ENCODE measurements at regions not wholly inside any gene's neighbourhood (a gene's known extent, or its start where the extent isn't known, plus 50 kb on each side); places are given as distances from the start of the nearest gene placed in this dataset.

GRCh38 chr5:135269199-135269598 lies 129.8 kb downstream of the MACROH2A1 start:
- no peak for TF ChIP-seq CTCF (IDR thresholded peaks at IDR 0.05; ENCODE audit: extremely low read depth in 1 of 2, insufficient read depth in 1 of 2, low read depth in 1 of 2, low read length in 2 of 2)
- TF ChIP-seq MAX (IDR thresholded peaks at IDR 0.05; ENCODE audit: insufficient read depth, insufficient read length): no peak
- no peak for TF ChIP-seq MYC (IDR thresholded peaks at IDR 0.05; ENCODE audit: low read depth, low read length)
- no peak for TF ChIP-seq EZH2 (IDR thresholded peaks at IDR 0.05; ENCODE audit: borderline replicate concordance, low read depth, low read length, severe bottlenecking)
- no peak for TF ChIP-seq POLR2A (IDR thresholded peaks at IDR 0.05; ENCODE audit: low read depth, low read length)
- no peak for TF ChIP-seq POLR2AphosphoS5 (IDR thresholded peaks at IDR 0.05; ENCODE audit: insufficient read depth, low read depth, low read length)
